HEK293T (cell line): ENCODE measurements at regions not wholly inside any gene's neighbourhood (a gene's known extent, or its start where the extent isn't known, plus 50 kb on each side); places are given as distances from the start of the nearest gene placed in this dataset.
"Not testable (repeated sequence)": the region's sequence is repeated elsewhere in the genome, so short reads cannot be mapped to it uniquely, and the experiment has no call there.

ENCODE experiments used
- ARNT ChIP-seq: fragments of 450-650 bp; IDR thresholded peaks from 2 replicates; pipeline ENCODE4 v1.6.1; 2017; ENCODE audit warnings: mild to moderate bottlenecking
- BHLHE40 ChIP-seq: fragments of 450-650 bp; IDR thresholded peaks from 2 replicates; pipeline ENCODE4 v1.6.1; 2016; ENCODE audit warnings: mild to moderate bottlenecking, moderate library complexity, borderline replicate concordance
- FOXA1 ChIP-seq: fragments of 450-650 bp; IDR thresholded peaks from 2 replicates; pipeline ENCODE4 v1.6.1; 2016; ENCODE audit warnings: mild to moderate bottlenecking
- FOXK2 ChIP-seq: fragments of 450-650 bp; IDR thresholded peaks from 2 replicates; pipeline ENCODE4 v1.6.1; 2016; ENCODE audit warnings: mild to moderate bottlenecking
- FOXM1 ChIP-seq: fragments of 450-650 bp; IDR thresholded peaks from 2 replicates; pipeline ENCODE4 v1.6.1; 2017; ENCODE audit warnings: mild to moderate bottlenecking, borderline replicate concordance
- NFRKB ChIP-seq: fragments of 450-650 bp; IDR thresholded peaks from 2 replicates; pipeline ENCODE4 v1.6.1; 2016; ENCODE audit warnings: mild to moderate bottlenecking, moderate library complexity
- SP1 ChIP-seq: fragments of 450-650 bp; IDR thresholded peaks from 2 replicates; pipeline ENCODE4 v1.6.1; 2017
- SUZ12 ChIP-seq: fragments of 450-650 bp; IDR thresholded peaks from 2 replicates; pipeline ENCODE4 v1.6.1; 2016; ENCODE audit warnings: mild to moderate bottlenecking

GRCh38 chr3:26323741-26324140 is 298.8 kb upstream of the LRRC3B start:
- not testable (repeated sequence) for TF ChIP-seq SP1, FOXK2, FOXM1, ARNT, FOXA1, NFRKB, BHLHE40, SUZ12
